ENCODE measurements at regions not wholly inside any gene's neighbourhood (a gene's known extent, or its start where the extent isn't known, plus 50 kb on each side); places are given as distances from the start of the nearest gene placed in this dataset.

- DNase-seq, result no peak
- Histone ChIP-seq H3K36me3 (replicated peaks) (no peaks in the 10 kb centered on the region), H3K27ac (no peak overlapping the region), H3K4me3 (ENCODE audit: low read depth, low read length) (no peak overlapping the region), H3K27me3 (replicated peaks) (no peaks in the 10 kb centered on the region)
- in situ Hi-C loops (cut with HindIII; ENCODE audit: low pct_ligation_motif_present, low sequenced_read_pairs), result no loop called here
- TF ChIP-seq CTCF (IDR thresholded peaks at IDR 0.05; ENCODE audit: low read depth, low read length, missing control alignments), result no peak
Measured at GRCh38 chr6:6793388-6794250, 205.1 kb downstream of the LY86 start.

- H3K4me3 ChIP-seq (ENCODE audit: low read depth, low read length), result no peak overlapping the region
- no peak overlapping the region for H3K27ac ChIP-seq
- TF ChIP-seq CTCF (IDR thresholded peaks at IDR 0.05; ENCODE audit: low read depth, low read length, missing control alignments), result no peak
- in situ Hi-C loops (cut with HindIII; ENCODE audit: low pct_ligation_motif_present, low sequenced_read_pairs), result no loop called here
- no peak for DNase-seq
- H3K36me3 ChIP-seq (replicated peaks), result no peaks in the 10 kb centered on the region
- H3K27me3 ChIP-seq (replicated peaks), result no peaks in the 10 kb centered on the region
Measured at GRCh38 chr6:6795393-6795792, 206.9 kb downstream of the LY86 start.

- Histone ChIP-seq H3K36me3 (replicated peaks) (no peaks in the 10 kb centered on the region), H3K27ac (no peak overlapping the region), H3K4me3 (ENCODE audit: low read depth, low read length) (no peak overlapping the region), H3K27me3 (replicated peaks) (no peaks in the 10 kb centered on the region)
- DNase-seq, result no peak
- in situ Hi-C loops (cut with HindIII; ENCODE audit: low pct_ligation_motif_present, low sequenced_read_pairs), result no loop called here
- TF ChIP-seq CTCF (IDR thresholded peaks at IDR 0.05; ENCODE audit: low read depth, low read length, missing control alignments), result no peak
Measured at GRCh38 chr6:6796818-6797217, 208.3 kb downstream of the LY86 start.

GRCh38 chr6:6798448-6798860 lies 209.9 kb downstream of the LY86 start:
- in situ Hi-C loops (cut with HindIII; ENCODE audit: low pct_ligation_motif_present, low sequenced_read_pairs), result no loop called here
- no peak overlapping the region for H3K4me3 ChIP-seq (ENCODE audit: low read depth, low read length)
- DNase-seq, result no peak
- no peaks in the 10 kb centered on the region for H3K27me3 ChIP-seq (replicated peaks)
- no peaks in the 10 kb centered on the region for H3K36me3 ChIP-seq (replicated peaks)
- no peak overlapping the region for H3K27ac ChIP-seq
- no peak for TF ChIP-seq CTCF (IDR thresholded peaks at IDR 0.05; ENCODE audit: low read depth, low read length, missing control alignments)

GRCh38 chr6:6801005-6801335 lies 212.4 kb downstream of the LY86 start:
- TF ChIP-seq CTCF (IDR thresholded peaks at IDR 0.05; ENCODE audit: low read depth, low read length, missing control alignments), result no peak
- DNase-seq, result no peak
- in situ Hi-C loops (cut with HindIII; ENCODE audit: low pct_ligation_motif_present, low sequenced_read_pairs), result no loop called here

More at GRCh38 chr6:6801005-6801335, 212.4 kb downstream of the LY86 start:
- Histone ChIP-seq H3K4me3 (ENCODE audit: low read depth, low read length) (no peak overlapping the region), H3K36me3 (replicated peaks) (no peaks in the 10 kb centered on the region), H3K27me3 (replicated peaks) (no peaks in the 10 kb centered on the region), H3K27ac (no peak overlapping the region)

All from brain microvascular endothelial cell (primary cell).